ENCODE measurements at regions not wholly inside any gene's neighbourhood (a gene's known extent, or its start where the extent isn't known, plus 50 kb on each side); places are given as distances from the start of the nearest gene placed in this dataset.

DNA sequence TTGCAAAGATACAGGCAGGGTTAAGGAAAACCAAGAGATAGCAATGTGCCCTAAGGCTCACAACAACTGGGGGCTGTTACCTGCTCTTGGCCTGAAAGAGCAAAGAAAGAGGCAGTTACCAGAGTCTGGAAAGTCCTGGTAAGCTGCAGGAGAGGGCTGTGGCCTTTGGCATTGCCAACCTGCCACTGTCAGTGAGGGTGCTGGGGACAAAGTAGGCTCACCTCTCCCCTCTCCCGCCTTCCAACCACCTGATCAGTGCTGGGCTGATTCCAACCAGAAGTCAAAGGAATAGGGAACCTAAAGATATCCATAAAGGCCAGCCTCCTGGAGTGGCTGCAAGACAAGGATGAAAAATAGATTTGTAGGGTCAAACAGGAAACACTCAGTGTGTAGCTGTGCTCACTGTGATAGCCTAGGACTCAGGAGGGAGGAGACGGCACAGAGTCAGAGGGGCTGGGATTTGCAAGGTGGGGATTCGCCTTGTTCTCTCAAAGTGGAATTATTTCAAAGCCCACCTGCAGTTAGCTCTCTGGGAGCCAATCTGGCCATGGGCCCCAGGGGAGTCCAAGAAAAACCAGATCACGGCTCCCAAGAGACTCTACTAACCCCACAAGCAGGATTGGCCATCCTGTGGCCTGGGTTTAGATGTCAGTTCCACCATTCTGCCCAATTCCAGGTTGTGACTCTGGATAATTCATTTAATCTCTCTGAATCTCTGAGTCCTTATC is 204.0 kb upstream of the BCL6 start:
- Histone ChIP-seq H3K9ac (no peak overlapping the region), H4K20me1 (ENCODE audit: insufficient read depth) (no peaks in the 10 kb centered on the region), H3K27me3 (ENCODE audit: insufficient read depth) (no peaks in the 10 kb centered on the region), H3K27ac (ENCODE audit: low read depth in 2 of 2, low read length in 1 of 2) (no peak overlapping the region), H3K36me3 (replicated peaks in 1 of 2; ENCODE audit: control insufficient read depth in 1 of 2, insufficient read depth in 2 of 2, low read length in 1 of 2) (no peaks in the 10 kb centered on the region), H3K9me3 (no peaks in the 10 kb centered on the region), H3F3A (replicated peaks; ENCODE audit: insufficient read depth) (no peaks in the 10 kb centered on the region), H3K9me2 (no peaks in the 10 kb centered on the region), H3K4me3 (ENCODE audit: low read depth in 2 of 2, low read length in 1 of 2) (no peak overlapping the region), H2AFZ (ENCODE audit: low read depth) (no peak overlapping the region), H3K79me2 (ENCODE audit: insufficient read depth) (no peaks in the 10 kb centered on the region), H3K4me1 (ENCODE audit: control insufficient read depth in 1 of 2, insufficient read depth in 2 of 2, low read depth in 1 of 2, low read length in 1 of 2) (0 out of 4 replicates have a peak, but pooled peaks cover 0 to 9% of the 10 kb centered on the region in 2 experiments), H3K4me2 (no peak overlapping the region)
- TF ChIP-seq RFX5 (IDR thresholded peaks at IDR 0.05; ENCODE audit: low read length), result no peak
- TF ChIP-seq TCF12 (IDR thresholded peaks at IDR 0.05), result no peak
- no peak for TF ChIP-seq EP300 (IDR thresholded peaks at IDR 0.05; ENCODE audit: borderline replicate concordance in 1 of 2, low read depth in 1 of 2, low read length in 1 of 2)
- ChIA-PET CTCF (no interaction called here), POLR2A (no interaction called here)
- no peak for DNase-seq
- WGBS (ENCODE audit: low lambda C conversion rate), result 80% methylated on average over 4 of the region's 4 CpGs

DNA sequence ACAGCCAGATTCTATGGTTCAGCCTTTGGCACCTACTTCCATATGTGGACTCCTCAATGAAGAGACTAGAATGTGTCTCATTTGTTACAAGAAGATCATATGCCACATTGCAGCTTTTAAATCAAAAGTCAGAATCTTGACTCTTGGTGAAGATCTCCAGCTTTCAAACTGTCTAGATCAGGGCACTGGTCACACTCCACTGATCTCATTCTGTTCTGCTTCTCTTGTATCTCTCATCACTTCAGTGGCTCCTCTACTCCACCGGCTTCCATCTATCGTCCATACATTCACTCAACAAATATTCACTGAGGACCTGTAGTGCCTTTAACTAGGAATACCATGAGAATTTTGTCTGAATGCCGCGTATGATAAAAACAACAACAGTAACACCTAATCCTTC is 203.3 kb upstream of the LPP start:
- Histone ChIP-seq H3K9me2 (no peaks in the 10 kb centered on the region), H3K4me2 (no peak overlapping the region), H4K20me1 (ENCODE audit: insufficient read depth) (no peaks in the 10 kb centered on the region), H3K9ac (no peak overlapping the region), H3K4me1 (ENCODE audit: control insufficient read depth in 1 of 2, insufficient read depth in 2 of 2, low read depth in 1 of 2, low read length in 1 of 2) (0 out of 4 replicates have a peak, but pooled peaks cover 0 to 4% of the 10 kb centered on the region in 2 experiments), H3K36me3 (replicated peaks in 1 of 2; ENCODE audit: control insufficient read depth in 1 of 2, insufficient read depth in 2 of 2, low read length in 1 of 2) (no peaks in the 10 kb centered on the region), H2AFZ (ENCODE audit: low read depth) (no peak overlapping the region), H3K27me3 (ENCODE audit: insufficient read depth) (no peaks in the 10 kb centered on the region), H3F3A (replicated peaks; ENCODE audit: insufficient read depth) (no peaks in the 10 kb centered on the region), H3K4me3 (ENCODE audit: low read depth in 2 of 2, low read length in 1 of 2) (no peak overlapping the region), H3K27ac (ENCODE audit: low read depth in 2 of 2, low read length in 1 of 2) (no peak overlapping the region), H3K79me2 (ENCODE audit: insufficient read depth) (no peaks in the 10 kb centered on the region), H3K9me3 (no peaks in the 10 kb centered on the region)
- DNase-seq, result no peak
- TF ChIP-seq MEF2A (IDR thresholded peaks at IDR 0.05; ENCODE audit: borderline replicate concordance, low read depth) (no peak), ZBTB33 (IDR thresholded peaks at IDR 0.05; ENCODE audit: borderline replicate concordance, low read depth) (no peak), FOXM1 (IDR thresholded peaks at IDR 0.05; ENCODE audit: low read depth) (no peak), RXRA (IDR thresholded peaks at IDR 0.05; ENCODE audit: borderline replicate concordance, low read depth) (no peak), ELF1 (IDR thresholded peaks at IDR 0.05) (no peak), SMC3 (IDR thresholded peaks at IDR 0.05; ENCODE audit: low read depth, low read length) (no peak), MXI1 (IDR thresholded peaks at IDR 0.05; ENCODE audit: low read depth, low read length) (no peak), FOSL2 (IDR thresholded peaks at IDR 0.05; ENCODE audit: borderline replicate concordance, low read depth) (no peak), TAF1 (IDR thresholded peaks at IDR 0.05; ENCODE audit: borderline replicate concordance, low read depth, low read length) (no peak)
- TF ChIP-seq, protein P1, sequence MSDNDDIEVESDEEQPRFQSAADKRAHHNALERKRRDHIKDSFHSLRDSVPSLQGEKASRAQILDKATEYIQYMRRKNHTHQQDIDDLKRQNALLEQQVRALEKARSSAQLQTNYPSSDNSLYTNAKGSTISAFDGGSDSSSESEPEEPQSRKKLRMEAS (IDR thresholded peaks at IDR 0.05; ENCODE audit: low read depth), result no peak
- 64% methylated on average over 4 of the region's 4 CpGs for WGBS (ENCODE audit: low lambda C conversion rate)
- CTCF ChIA-PET, result no interaction called here
- POLR2A ChIA-PET, result no interaction called here

All from SK-N-SH (cell line).